ENCODE measurements at regions not wholly inside any gene's neighbourhood (a gene's known extent, or its start where the extent isn't known, plus 50 kb on each side); places are given as distances from the start of the nearest gene placed in this dataset.

GRCh38 chr2:59706729-59707128 lies 846.7 kb downstream of the BCL11A start:
- no peak for TF ChIP-seq CTCF (IDR thresholded peaks at IDR 0.05; ENCODE audit: low read length)
- TF ChIP-seq EZH2 (optimal IDR thresholded peaks at IDR 0.05; ENCODE audit: low read depth, low read length), result no peak
- TF ChIP-seq EZH2phosphoT487 (IDR thresholded peaks at IDR 0.05; ENCODE audit: low read length), result no peak

Measured in MM.1S (cell line).